T-cell (primary cell): ENCODE measurements at regions not wholly inside any gene's neighbourhood (a gene's known extent, or its start where the extent isn't known, plus 50 kb on each side); places are given as distances from the start of the nearest gene placed in this dataset.

Experiments used
- ATAC-seq, 4 experiments: fragments of 200-7000 bp in 3 of 4; fragments of 150-1000 bp in 1 of 4; cut with Tn5 transposase; replicated peaks in 1 of 4; 1 replicate in 3 of 4; 2 replicates in 1 of 4; pipeline ENCODE4 v1.10.0; 2021; ENCODE audit warnings: moderate library complexity in 3 of 4, mild to moderate bottlenecking in 2 of 4, moderate number of reproducible peaks in 1 of 4
- CTCF ChIA-PET, 2 donors: fragments of 300-600 bp; sonication (Branson Sonifier 250); formaldehyde crosslinking; loops; one replicate each; lab custom pipeline; 2022; ENCODE audit warnings: antibody characterized with exemption in 2 of 2; lab: Charles Lee
- POLR2A ChIA-PET, 2 donors: fragments of 300-600 bp; sonication (Branson Sonifier 250); formaldehyde crosslinking; loops; one replicate each; lab custom pipeline; 2022; ENCODE audit warnings: antibody characterized with exemption in 2 of 2; lab: Charles Lee
- DNase-seq, 35 experiments: peaks; one replicate each; pipeline versions ENCODE4 v3.0.0 to v3.0.0-alpha.2; 2013 to 2023
- H3K27ac ChIP-seq: one replicate; pipeline ENCODE4 v1.5.1; 2013; ENCODE audit warnings: low read length
- H3K27me3 ChIP-seq, 2 experiments: replicated peaks in 1 of 2; 1 replicate in 1 of 2; 2 replicates in 1 of 2; pipeline versions ENCODE4 v1.6.1 to v1.7.0; 2013; ENCODE audit warnings: low read length in 1 of 2, mixed read lengths in 1 of 2; ENCODE audit not compliant: control insufficient read depth in 2 of 2, insufficient read depth in 2 of 2; ENCODE audit errors: extremely low read depth in 1 of 2
- H3K36me3 ChIP-seq, 2 donors: 1 replicate in 1 of 2; 2 replicates in 1 of 2; pipeline versions ENCODE4 v1.6.1 to v1.7.0; 2013; ENCODE audit warnings: low read length in 1 of 2; ENCODE audit not compliant: control insufficient read depth in 2 of 2, insufficient read depth in 1 of 2; ENCODE audit errors: extremely low read depth in 1 of 2
- H3K4me1 ChIP-seq, 2 experiments: 1 replicate in 1 of 2; 2 replicates in 1 of 2; pipeline versions ENCODE4 v1.6.1 to v1.7.0; 2013; ENCODE audit warnings: low read length in 2 of 2, mixed read lengths in 1 of 2; ENCODE audit not compliant: insufficient read depth in 2 of 2, control insufficient read depth in 1 of 2; ENCODE audit errors: extremely low read depth in 1 of 2
- H3K4me3 ChIP-seq, 2 donors: 1 replicate in 1 of 2; 2 replicates in 1 of 2; pipeline versions ENCODE4 v1.5.1 to v1.7.0; 2013; ENCODE audit warnings: mild to moderate bottlenecking in 2 of 2, low read length in 1 of 2, moderate library complexity in 1 of 2; ENCODE audit not compliant: control insufficient read depth in 1 of 2; ENCODE audit errors: extremely low read depth in 1 of 2
- H3K9me3 ChIP-seq: 2 replicates; pipeline ENCODE4 v1.7.0; 2013
- H3K27ac Mint-ChIP-seq, 2 donors: one replicate each; pipeline ENCODE4 v1.8.0; 2020 to 2021; ENCODE audit warnings: mild to moderate bottlenecking in 2 of 2, mixed read lengths in 2 of 2
- H3K27me3 Mint-ChIP-seq, 2 donors: one replicate each; pipeline ENCODE4 v1.8.0; 2021 to 2022; ENCODE audit warnings: mixed read lengths in 2 of 2
- H3K36me3 Mint-ChIP-seq: one replicate; pipeline ENCODE4 v1.8.0; 2021; ENCODE audit warnings: mixed read lengths
- H3K4me1 Mint-ChIP-seq, 3 donors: one replicate each; pipeline ENCODE4 v1.8.0; 2020 to 2022; ENCODE audit warnings: mixed read lengths in 3 of 3, mild to moderate bottlenecking in 1 of 3
- H3K4me3 Mint-ChIP-seq, 3 donors: one replicate each; pipeline ENCODE4 v1.8.0; 2020 to 2022; ENCODE audit warnings: mild to moderate bottlenecking in 3 of 3, mixed read lengths in 3 of 3, moderate library complexity in 3 of 3
- H3K9me3 Mint-ChIP-seq, 3 donors: one replicate each; pipeline ENCODE4 v1.8.0; 2020 to 2022; ENCODE audit warnings: mixed read lengths in 3 of 3
- WGBS: methylation state at CpG from one replicate; pipeline ENCODE4 v1.1.5; 2013; ENCODE audit warnings: missing lambda C conversion rate; ENCODE audit not compliant: insufficient coverage; 5-methylcytosine and 5-hydroxymethylcytosine counted together

- no peak overlapping the region for H3K27ac Mint-ChIP-seq
- no peaks in the 10 kb centered on the region for H3K4me1 Mint-ChIP-seq
- ChIA-PET POLR2A (no interaction called here), CTCF (no interaction called here)
- H3K27me3 ChIP-seq, result no peaks in the 10 kb centered on the region
- H3K36me3 Mint-ChIP-seq, result no peaks in the 10 kb centered on the region
- H3K4me3 ChIP-seq, result no peak overlapping the region
- no peak overlapping the region for H3K27ac ChIP-seq
- H3K9me3 ChIP-seq, result no peaks in the 10 kb centered on the region
- no peak overlapping the region for H3K4me3 Mint-ChIP-seq
- no peaks in the 10 kb centered on the region for H3K27me3 Mint-ChIP-seq
- DNase-seq, result no peak
- no peaks in the 10 kb centered on the region for H3K4me1 ChIP-seq
- no peaks in the 10 kb centered on the region for H3K36me3 ChIP-seq
- peaks cover 0 to 9% (median 2%) of the 10 kb centered on the region in 3 donors for H3K9me3 Mint-ChIP-seq
- WGBS, result 50% methylated on average over 1 of the region's 8 CpGs
- no peak for ATAC-seq
Measured at GRCh38 chr3:118478706-118479276, 555.9 kb downstream of the IGSF11 start.

GRCh38 chr3:118479376-118479775 is 555.3 kb downstream of the IGSF11 start:
- peaks cover 0 to 6% (median 0%) of the 10 kb centered on the region in 3 donors for H3K9me3 Mint-ChIP-seq
- H3K4me1 ChIP-seq, result no peaks in the 10 kb centered on the region
- ATAC-seq, result no peak
- ChIA-PET POLR2A (no interaction called here), CTCF (no interaction called here)
- H3K27me3 ChIP-seq, result no peaks in the 10 kb centered on the region
- H3K4me3 ChIP-seq, result no peak overlapping the region
- no peaks in the 10 kb centered on the region for H3K4me1 Mint-ChIP-seq
- no peak for DNase-seq
- H3K9me3 ChIP-seq, result no peaks in the 10 kb centered on the region
- WGBS, result no CpG with 5 or more reads among the region's 1 CpG
- H3K36me3 Mint-ChIP-seq, result no peaks in the 10 kb centered on the region
- H3K27ac Mint-ChIP-seq, result no peak overlapping the region
- no peaks in the 10 kb centered on the region for H3K36me3 ChIP-seq
- no peak overlapping the region for H3K4me3 Mint-ChIP-seq
- no peak overlapping the region for H3K27ac ChIP-seq
- H3K27me3 Mint-ChIP-seq, result no peaks in the 10 kb centered on the region

- WGBS, result no CpG with 5 or more reads among the region's 4 CpGs
- ChIA-PET POLR2A (no interaction called here), CTCF (no interaction called here)
- Histone ChIP-seq H3K4me3 (no peak overlapping the region), H3K9me3 (no peaks in the 10 kb centered on the region), H3K36me3 (no peaks in the 10 kb centered on the region), H3K27ac (no peak overlapping the region), H3K4me1 (no peaks in the 10 kb centered on the region), H3K27me3 (no peaks in the 10 kb centered on the region)
- no peaks in the 10 kb centered on the region for H3K36me3 Mint-ChIP-seq
- no peaks in the 10 kb centered on the region for H3K27me3 Mint-ChIP-seq
- H3K4me1 Mint-ChIP-seq, result no peaks in the 10 kb centered on the region
- ATAC-seq (no peak), DNase-seq (no peak)
- no peak overlapping the region for H3K4me3 Mint-ChIP-seq
- H3K9me3 Mint-ChIP-seq, result peaks cover 0 to 6% (median 0%) of the 10 kb centered on the region in 3 donors
- H3K27ac Mint-ChIP-seq, result no peak overlapping the region
Measured at GRCh38 chr3:118480101-118480860, 554.4 kb downstream of the IGSF11 start.

GRCh38 chr3:118485693-118486092 is 549.0 kb downstream of the IGSF11 start:
- DNase-seq (no peak), ATAC-seq (no peak)
- WGBS, result 70% methylated on average over 5 of the region's 5 CpGs
- Histone ChIP-seq H3K4me1 (no peaks in the 10 kb centered on the region), H3K9me3 (no peaks in the 10 kb centered on the region), H3K27ac (no peak overlapping the region), H3K27me3 (no peaks in the 10 kb centered on the region), H3K4me3 (no peak overlapping the region), H3K36me3 (no peaks in the 10 kb centered on the region)
- POLR2A ChIA-PET, result no interaction called here
- H3K36me3 Mint-ChIP-seq, result no peaks in the 10 kb centered on the region
- no peaks in the 10 kb centered on the region for H3K4me1 Mint-ChIP-seq
- no peak overlapping the region for H3K4me3 Mint-ChIP-seq
- H3K27me3 Mint-ChIP-seq, result no peaks in the 10 kb centered on the region
- CTCF ChIA-PET, result no interaction called here
- no peak overlapping the region for H3K27ac Mint-ChIP-seq
- H3K9me3 Mint-ChIP-seq, result peaks cover 0 to 20% (median 4%) of the 10 kb centered on the region in 3 donors

GRCh38 chr3:118487734-118488133 is 546.9 kb downstream of the IGSF11 start:
- Histone ChIP-seq H3K4me3 (no peak overlapping the region), H3K27ac (no peak overlapping the region), H3K4me1 (no peaks in the 10 kb centered on the region), H3K27me3 (no peaks in the 10 kb centered on the region), H3K9me3 (no peaks in the 10 kb centered on the region), H3K36me3 (no peaks in the 10 kb centered on the region)
- no peaks in the 10 kb centered on the region for H3K27me3 Mint-ChIP-seq
- peaks cover 0 to 24% (median 4%) of the 10 kb centered on the region in 3 donors for H3K9me3 Mint-ChIP-seq
- no peaks in the 10 kb centered on the region for H3K36me3 Mint-ChIP-seq
- DNase-seq (no peak), ATAC-seq (no peak)
- H3K4me3 Mint-ChIP-seq, result no peak overlapping the region
- no CpG with 5 or more reads among the region's 2 CpGs for WGBS
- ChIA-PET POLR2A (no interaction called here), CTCF (no interaction called here)
- H3K27ac Mint-ChIP-seq, result no peak overlapping the region
- no peaks in the 10 kb centered on the region for H3K4me1 Mint-ChIP-seq

GRCh38 chr3:118488732-118489131 is 545.9 kb downstream of the IGSF11 start:
- Histone ChIP-seq H3K36me3 (no peaks in the 10 kb centered on the region), H3K4me1 (no peaks in the 10 kb centered on the region), H3K27me3 (no peaks in the 10 kb centered on the region), H3K9me3 (no peaks in the 10 kb centered on the region), H3K27ac (no peak overlapping the region), H3K4me3 (no peak overlapping the region)
- Mint-ChIP-seq H3K9me3 (peaks cover 0 to 19% (median 4%) of the 10 kb centered on the region in 3 donors), H3K4me1 (no peaks in the 10 kb centered on the region), H3K27me3 (no peaks in the 10 kb centered on the region), H3K36me3 (no peaks in the 10 kb centered on the region), H3K4me3 (no peak overlapping the region), H3K27ac (no peak overlapping the region)
- ChIA-PET CTCF (no interaction called here), POLR2A (no interaction called here)
- no peak for DNase-seq
- no peak for ATAC-seq
- WGBS, result 86% methylated on average over 2 of the region's 3 CpGs
